SU-DHL-6 (cell line): ENCODE measurements at regions not wholly inside any gene's neighbourhood (a gene's known extent, or its start where the extent isn't known, plus 50 kb on each side); places are given as distances from the start of the nearest gene placed in this dataset.

Experiments
- CTCF ChIP-seq: fragments of 200-600 bp; sonication (generic); IDR thresholded peaks from one replicate; pipeline ENCODE4 v1.5.1; 2017; ENCODE audit warnings: antibody characterized with exemption, mild to moderate bottlenecking, low read length, moderate library complexity; ENCODE audit not compliant: insufficient read depth, poor library complexity, severe bottlenecking
- EZH2phosphoT487 ChIP-seq: fragments of 200-600 bp; sonication (generic), shearing (Covaris generic); conservative IDR thresholded peaks from 2 replicates; pipeline ENCODE4 v1.6.1; 2018; ENCODE audit warnings: mild to moderate bottlenecking, antibody characterized with exemption, low read length, moderate library complexity, mixed read lengths

GRCh38 chr5:17157294-17157693 is 60.1 kb upstream of the BASP1 start:
- TF ChIP-seq CTCF (no peak), EZH2phosphoT487 (no peak)
